PC-9 (cell line): ENCODE measurements at regions not wholly inside any gene's neighbourhood (a gene's known extent, or its start where the extent isn't known, plus 50 kb on each side); places are given as distances from the start of the nearest gene placed in this dataset.

ENCODE experiments used
- EZH2 ChIP-seq: fragments of 200-600 bp; sonication (generic); IDR thresholded peaks from 2 replicates; pipeline ENCODE4 v1.8.0; 2017; ENCODE audit warnings: antibody characterized with exemption, low read depth
- TF ChIP-seq, protein P1 (sequence below): fragments of 200-600 bp; sonication (generic); conservative IDR thresholded peaks from 2 replicates; pipeline ENCODE4 v1.6.1; 2017; ENCODE audit warnings: mixed run types, antibody characterized with exemption, mild to moderate bottlenecking, moderate library complexity

DNA sequence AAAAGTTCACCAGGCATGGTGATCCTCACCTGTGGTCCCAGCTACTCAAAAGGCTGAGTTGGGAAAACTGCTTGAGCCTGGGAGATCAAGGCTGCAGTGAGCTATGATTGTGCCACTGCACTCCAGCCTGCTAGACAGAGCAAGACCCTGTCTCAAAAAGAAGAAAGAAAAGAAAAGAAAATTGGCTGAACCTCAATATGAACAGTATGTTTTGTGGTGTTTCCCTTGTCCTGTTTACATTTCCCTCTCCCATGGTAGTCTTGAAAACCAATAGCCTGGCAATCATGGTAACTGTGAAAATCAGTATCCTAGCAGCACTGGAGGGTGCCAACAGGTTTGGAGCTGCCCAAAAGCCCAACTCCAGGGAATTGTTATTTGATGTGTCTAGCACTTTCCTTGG is 174.1 kb upstream of the NR4A3 start:
- TF ChIP-seq, protein P1, sequence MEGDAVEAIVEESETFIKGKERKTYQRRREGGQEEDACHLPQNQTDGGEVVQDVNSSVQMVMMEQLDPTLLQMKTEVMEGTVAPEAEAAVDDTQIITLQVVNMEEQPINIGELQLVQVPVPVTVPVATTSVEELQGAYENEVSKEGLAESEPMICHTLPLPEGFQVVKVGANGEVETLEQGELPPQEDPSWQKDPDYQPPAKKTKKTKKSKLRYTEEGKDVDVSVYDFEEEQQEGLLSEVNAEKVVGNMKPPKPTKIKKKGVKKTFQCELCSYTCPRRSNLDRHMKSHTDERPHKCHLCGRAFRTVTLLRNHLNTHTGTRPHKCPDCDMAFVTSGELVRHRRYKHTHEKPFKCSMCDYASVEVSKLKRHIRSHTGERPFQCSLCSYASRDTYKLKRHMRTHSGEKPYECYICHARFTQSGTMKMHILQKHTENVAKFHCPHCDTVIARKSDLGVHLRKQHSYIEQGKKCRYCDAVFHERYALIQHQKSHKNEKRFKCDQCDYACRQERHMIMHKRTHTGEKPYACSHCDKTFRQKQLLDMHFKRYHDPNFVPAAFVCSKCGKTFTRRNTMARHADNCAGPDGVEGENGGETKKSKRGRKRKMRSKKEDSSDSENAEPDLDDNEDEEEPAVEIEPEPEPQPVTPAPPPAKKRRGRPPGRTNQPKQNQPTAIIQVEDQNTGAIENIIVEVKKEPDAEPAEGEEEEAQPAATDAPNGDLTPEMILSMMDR: no peak
- no peak for TF ChIP-seq EZH2
